ENCODE measurements at regions not wholly inside any gene's neighbourhood (a gene's known extent, or its start where the extent isn't known, plus 50 kb on each side); places are given as distances from the start of the nearest gene placed in this dataset.

- DNase-seq (ENCODE audit: low read depth): no peak
Measured at GRCh38 chr2:128632501-128632800, 313.8 kb upstream of the HS6ST1 start.

DNA sequence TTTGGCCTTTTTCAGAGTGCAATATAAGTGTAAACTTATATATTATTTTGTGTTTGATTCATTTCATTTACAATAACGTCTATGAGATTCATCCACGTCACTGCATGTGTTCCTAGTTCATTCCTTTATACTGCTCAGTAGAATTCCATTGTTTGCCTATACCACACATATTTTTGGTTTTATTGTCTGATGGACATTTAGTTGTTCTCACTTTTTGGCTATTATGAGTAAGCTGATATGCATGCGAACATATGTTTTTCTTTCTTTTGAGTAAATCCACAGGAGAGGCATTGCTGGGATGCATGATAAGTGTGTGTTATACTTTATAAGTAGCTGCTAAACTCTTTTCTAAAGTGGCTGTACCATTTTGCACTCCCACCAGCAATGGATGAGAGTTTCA is 314.8 kb upstream of the HS6ST1 start:
- DNase-seq (ENCODE audit: low read depth): no peak

DNA sequence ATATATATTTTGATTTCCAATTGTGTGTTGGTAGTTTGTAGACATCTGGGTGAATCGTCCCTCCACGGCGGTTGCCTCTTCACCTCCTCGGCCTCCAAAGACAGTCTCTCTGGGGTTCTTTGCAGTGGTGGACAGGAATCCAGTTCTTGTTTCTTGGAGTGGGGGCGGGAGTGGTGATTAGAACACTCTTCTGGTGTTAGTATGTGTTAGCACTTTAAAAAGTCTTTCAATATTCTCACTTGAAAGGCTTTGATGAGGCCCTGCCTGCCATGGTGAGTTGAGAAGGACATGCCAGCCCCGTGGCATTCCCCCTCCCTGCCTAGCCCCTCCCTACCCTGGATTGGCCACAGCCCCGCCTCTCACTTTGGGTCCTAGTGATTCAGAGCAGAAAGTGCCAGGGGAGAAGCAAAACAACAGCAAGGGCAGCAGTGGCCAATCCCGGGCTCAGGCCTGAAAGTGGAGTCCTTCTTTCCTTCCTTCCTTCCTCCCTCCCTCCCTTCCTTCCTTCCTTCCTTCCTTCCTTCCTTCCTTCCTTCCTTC is 316.8 kb upstream of the HS6ST1 start:
- no peak for DNase-seq (ENCODE audit: low read depth)

DNA sequence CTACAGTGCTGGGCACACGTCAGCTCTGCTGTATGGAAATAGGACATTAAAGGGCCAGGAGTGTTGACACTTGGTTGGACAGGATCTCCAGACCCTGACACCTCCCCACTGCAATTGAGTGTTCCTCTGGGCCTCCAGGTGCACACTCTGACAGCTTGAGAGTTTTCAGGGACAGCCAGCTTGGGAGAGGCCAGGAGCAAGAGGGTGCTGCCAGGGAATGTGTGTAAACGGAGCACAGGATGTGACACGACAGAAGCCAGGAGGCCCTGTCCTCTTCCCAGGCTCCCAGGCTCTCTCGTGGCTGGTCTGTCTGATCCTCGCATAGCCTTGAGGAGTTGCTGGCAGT is 318.1 kb upstream of the HS6ST1 start:
- no peak for DNase-seq (ENCODE audit: low read depth)

DNA sequence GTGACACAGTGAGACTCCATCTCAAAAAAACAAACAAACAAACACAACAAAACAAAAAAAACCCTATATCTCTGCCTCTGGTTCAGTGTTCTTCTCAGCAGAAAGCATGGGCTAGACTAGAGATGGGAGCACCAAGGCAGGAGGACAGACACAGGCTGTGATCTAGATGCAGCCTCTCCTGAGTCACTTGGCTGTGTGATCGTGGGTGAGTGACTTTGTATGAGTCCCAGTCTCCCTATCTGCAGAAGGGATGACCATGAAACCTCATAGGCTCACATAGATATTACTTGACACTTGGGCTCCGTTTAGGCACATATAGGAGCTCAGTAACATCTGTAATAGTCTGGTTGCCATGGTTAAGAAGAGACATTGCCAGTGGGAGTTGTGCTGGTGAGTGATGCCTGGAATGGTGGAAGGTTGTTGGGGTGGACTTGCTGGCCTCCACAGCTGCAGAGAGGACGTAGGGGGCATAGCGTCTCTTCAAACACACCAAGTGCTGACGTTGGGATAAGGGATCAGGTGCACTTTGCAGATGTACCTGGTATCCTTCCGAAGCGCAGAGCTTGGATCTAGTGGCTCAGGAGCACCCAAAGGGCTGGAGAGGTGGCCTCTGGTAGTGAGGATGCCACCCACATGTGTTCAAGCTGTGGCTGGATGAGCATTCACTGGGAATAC is 318.9 kb upstream of the HS6ST1 start:
- DNase-seq (ENCODE audit: low read depth): no peak

GRCh38 chr2:128638341-128639119 is 319.9 kb upstream of the HS6ST1 start:
- DNase-seq (ENCODE audit: low read depth): no peak

DNA sequence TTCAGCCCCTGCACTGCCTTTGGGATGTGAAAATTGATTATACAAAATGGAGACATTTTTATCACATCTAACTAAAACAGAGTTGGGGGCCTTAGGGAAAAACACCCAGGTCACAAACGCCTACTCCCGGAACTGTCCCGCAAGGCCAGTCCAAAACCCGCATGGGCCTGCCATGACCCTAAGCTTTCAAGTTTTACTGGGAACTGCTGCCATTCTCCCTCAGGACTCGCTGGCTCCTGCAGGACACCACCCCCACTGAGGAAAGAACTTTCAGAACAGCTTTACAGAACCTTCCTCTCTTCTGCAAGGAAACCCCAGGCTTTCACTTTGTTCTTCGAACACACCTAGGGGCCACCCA is 320.4 kb upstream of the HS6ST1 start:
- DNase-seq (ENCODE audit: low read depth): no peak

DNA sequence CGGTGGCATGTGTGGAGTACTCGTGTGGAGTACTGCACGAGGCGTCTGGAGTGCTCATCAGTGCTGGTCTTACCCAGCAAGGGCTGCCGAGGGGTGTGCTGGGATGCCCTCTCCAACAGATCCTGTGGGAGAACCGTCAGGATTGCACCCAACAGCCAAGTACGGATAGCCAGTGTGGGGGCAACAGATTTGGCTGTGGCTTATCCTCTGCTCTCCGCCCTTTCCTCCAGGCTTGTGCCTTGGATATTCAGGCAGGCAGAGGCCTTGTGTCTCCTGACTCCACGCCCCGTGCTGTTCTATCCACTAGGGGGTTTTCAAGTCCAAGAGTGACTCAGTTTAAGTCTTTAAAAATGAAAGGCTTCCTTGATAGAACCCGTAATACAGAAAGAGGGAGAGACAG is 321.0 kb upstream of the HS6ST1 start:
- no peak for DNase-seq (ENCODE audit: low read depth)

- no peak for DNase-seq (ENCODE audit: low read depth)
Measured at GRCh38 chr2:128640166-128640844, 321.6 kb upstream of the HS6ST1 start.

GRCh38 chr2:128640845-128641360 is 322.2 kb upstream of the HS6ST1 start:
- no peak for DNase-seq (ENCODE audit: low read depth)

DNA sequence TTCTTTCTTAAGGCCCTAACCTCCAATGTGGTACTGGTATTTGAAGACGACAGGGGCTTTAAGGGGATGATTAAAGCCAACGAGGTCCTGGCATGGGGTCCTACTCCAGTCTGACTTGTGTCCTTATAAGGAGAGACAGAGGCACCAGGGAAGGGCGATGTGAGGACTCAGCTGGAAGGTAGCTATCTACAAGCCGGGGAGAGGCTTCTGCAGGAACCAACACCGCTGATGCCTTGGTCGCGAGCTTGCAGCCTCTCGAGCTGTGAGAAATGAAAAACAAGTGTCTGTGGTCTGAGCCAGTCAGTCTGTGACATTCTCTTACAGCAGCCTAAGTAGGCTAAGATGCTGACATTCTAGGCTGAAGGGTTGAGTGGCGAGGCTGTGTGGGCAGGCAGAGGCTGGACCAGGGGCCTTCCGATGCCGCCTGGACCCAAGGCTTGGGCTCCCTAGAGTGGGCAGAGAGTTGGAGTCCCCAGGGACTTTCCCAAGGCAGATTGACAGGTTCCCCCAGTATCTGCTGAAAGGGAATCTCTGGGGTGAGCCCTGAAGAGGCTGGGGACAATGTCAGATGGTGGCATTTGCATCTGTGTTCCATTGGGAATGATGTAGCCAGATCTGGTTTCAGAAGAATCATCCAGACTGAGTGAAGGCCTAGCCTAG is 322.9 kb upstream of the HS6ST1 start:
- no peak for DNase-seq (ENCODE audit: low read depth)

DNA sequence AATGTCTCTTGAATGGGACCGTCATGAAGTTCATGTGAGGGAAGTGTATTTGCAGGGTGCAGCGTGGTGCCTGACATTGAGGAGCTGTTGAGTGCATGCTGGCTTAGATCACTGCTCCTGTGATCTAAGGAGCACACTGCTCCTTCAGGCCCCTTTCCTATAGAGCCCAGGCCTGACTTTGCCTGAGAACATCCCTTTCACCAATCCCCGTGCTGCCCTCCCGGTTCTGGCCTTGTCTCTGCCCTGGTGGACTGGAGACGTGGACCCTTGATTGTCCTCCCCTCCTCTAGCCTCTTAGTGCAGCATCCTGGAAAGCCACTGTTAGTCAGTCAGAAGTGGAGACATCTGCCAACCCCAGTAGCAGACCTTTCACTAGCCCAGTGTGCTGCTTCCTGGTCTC is 323.6 kb upstream of the HS6ST1 start:
- DNase-seq (ENCODE audit: low read depth): no peak

GRCh38 chr2:128642821-128643220 is 324.2 kb upstream of the HS6ST1 start:
- no peak for DNase-seq (ENCODE audit: low read depth)

DNA sequence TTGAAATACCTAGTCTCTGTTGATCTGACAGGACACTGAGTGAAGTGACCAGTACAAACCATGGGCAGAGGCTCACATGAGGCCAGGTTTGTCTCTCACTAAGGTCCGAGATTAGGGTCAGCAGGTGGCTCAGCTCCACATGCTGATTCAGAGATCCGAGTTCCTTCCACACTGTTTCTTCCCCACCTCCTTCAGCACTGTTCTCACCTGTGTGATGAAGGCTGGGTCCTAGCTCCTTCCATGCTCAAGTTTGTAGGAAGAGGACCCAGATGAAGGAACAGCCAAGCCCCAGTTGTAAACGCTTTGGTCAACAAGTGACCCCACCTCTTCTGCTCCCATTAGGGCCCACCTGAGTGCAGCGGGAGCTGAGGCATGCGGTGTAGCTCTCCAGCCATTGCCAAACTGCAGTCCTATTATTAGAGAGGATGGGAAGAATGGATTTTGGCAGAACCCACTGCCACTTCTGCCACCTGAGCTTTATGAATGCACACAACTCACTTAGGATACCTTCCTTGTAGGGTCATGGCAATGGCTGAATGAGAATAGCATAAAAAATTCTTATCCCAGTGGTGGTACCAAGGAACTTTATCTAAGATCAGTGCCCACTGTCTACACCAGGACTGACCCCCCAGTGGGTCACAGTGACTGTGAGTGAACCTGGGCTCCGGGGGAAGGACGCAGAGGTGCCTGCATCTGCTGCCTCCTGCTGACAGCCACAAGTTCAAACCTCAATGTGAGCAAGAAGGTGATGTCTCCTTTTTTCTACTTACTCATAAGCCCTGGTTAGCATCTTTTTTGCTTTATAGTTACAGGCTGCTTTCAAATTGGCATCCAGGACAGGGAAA is 324.8 kb upstream of the HS6ST1 start:
- no peak for DNase-seq (ENCODE audit: low read depth)

DNA sequence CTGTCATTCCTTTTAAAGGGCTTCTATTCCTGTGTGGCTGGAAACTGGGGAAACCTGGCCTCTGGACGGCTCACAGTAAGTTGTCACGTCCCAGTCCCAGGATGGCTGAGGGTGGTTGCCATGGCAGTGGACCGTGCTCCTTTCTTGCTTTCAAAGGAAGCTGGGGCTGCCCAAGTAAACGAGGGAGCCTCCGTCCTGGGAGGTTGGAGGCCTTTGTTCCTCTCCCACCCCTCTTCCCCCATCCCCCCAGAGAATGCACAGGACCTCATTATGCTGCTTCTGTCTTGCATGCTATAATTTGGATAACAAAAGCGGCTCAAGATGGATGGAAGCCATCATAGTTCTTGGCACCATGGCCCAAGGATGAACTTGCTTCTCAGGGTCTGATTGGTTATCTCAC is 325.5 kb upstream of the HS6ST1 start:
- DNase-seq (ENCODE audit: low read depth): no peak

DNA sequence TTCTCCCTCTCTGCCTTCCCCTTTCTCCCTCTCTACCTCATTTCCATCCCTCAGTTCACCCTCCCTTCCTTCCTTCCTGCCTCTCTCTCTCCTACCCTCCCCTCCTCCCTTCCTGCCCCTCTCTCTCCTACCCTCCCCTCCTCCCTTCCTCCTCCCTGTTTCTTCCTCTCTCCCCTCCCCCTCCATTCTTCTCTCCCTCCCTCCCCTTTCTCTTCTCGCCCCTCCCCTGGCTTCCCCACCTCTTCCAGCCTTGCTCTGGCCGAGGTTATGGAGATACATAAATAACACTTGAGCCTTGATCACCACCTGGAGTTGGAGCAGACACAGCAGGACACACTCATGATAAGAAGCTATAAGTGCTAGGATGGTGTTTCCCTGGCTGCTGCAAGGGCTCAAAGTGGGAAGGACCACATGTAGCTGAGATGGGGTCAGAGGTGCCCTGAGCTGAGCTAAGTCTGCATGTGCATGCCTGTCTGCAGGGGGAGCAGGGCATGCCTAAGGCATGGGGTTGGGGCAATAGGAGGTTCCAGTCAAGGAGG is 326.1 kb upstream of the HS6ST1 start:
- DNase-seq (ENCODE audit: low read depth): no peak

DNA sequence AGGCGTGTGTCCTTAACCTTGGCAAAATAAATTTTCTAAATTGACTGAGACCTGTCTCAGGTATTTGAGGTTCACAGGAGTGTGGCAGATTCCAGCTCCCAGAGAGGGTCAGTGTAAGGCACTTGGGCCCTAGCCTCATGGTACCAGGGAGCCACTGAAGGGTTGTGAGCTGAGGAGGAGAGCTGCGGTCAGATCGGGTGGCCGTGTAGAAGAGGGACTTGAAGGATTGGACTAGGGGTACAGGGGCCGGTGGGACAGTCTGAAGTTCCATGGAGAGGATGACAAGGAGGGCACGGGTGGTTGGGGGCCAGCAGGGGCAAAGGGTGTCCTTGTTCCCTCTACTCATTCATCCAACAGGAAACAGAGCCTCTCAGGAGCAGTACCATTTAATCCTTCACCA is 327.0 kb upstream of the HS6ST1 start:
- no peak for DNase-seq (ENCODE audit: low read depth)

- no peak for DNase-seq (ENCODE audit: low read depth)
Measured at GRCh38 chr2:128646091-128646490, 327.4 kb upstream of the HS6ST1 start.

DNA sequence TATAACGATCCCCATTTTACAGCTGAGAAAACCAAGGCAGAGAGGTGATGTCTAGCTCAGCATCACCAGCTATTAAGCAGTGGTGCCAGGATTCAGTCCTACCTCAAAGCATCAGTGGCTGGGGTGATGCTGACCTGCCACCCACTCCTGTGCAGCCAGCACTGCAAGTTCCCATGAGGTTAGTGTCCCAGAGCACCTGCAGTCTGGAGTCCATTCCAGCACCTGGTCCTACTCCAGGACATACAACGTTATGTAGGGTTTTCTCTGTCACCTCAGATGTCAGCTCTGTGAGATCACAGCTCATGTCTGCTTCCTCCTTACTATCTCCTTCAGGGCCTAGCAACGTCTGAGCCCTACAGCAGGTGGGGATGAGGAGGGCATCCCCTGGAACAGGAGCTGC is 328.0 kb upstream of the HS6ST1 start:
- DNase-seq (ENCODE audit: low read depth): no peak

DNA sequence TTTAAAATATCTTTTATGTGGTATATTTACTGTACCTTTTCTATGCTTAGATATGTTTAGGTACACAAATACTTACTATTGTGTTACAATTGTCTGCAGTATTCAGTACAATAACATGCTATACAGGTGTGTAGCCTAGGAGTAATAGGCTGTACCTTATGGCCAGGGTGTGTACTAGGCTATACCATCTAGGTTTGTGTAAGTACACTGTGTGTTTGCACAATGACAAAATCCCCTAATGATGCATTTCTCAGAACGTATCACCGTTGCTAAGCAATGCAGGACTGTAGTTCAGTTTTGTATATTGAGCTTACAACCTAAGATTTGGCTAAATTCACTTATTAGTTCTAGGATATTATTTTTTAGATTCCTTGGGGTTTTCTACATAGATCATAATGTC is 332.3 kb upstream of the HS6ST1 start:
- no peak for DNase-seq (ENCODE audit: low read depth)

GRCh38 chr2:128654408-128654807 is 335.7 kb upstream of the HS6ST1 start:
- DNase-seq (ENCODE audit: low read depth): no peak
